ENCODE measurements at regions not wholly inside any gene's neighbourhood (a gene's known extent, or its start where the extent isn't known, plus 50 kb on each side); places are given as distances from the start of the nearest gene placed in this dataset.

GRCh38 chr16:25550647-25551046 is 141.1 kb upstream of the HS3ST4 start:
- no peak for TF ChIP-seq USF1 (IDR thresholded peaks at IDR 0.05)
- TF ChIP-seq REST (IDR thresholded peaks at IDR 0.05; ENCODE audit: low read depth): no peak
- TF ChIP-seq RAD21 (IDR thresholded peaks at IDR 0.05; ENCODE audit: low read depth): no peak
- no peak for TF ChIP-seq FOXM1 (IDR thresholded peaks at IDR 0.05; ENCODE audit: borderline replicate concordance, low read depth)
- no peak for TF ChIP-seq YY1 (IDR thresholded peaks at IDR 0.05; ENCODE audit: low read depth)
- no peak for TF ChIP-seq EP300 (IDR thresholded peaks at IDR 0.05; ENCODE audit: borderline replicate concordance)
- no peak for TF ChIP-seq MAX (IDR thresholded peaks at IDR 0.05)
- no peak for TF ChIP-seq EGR1 (IDR thresholded peaks at IDR 0.05)
- no peak for TF ChIP-seq TEAD4 (IDR thresholded peaks at IDR 0.05)
- TF ChIP-seq CEBPB (IDR thresholded peaks at IDR 0.05): no peak
- no peak for TF ChIP-seq CREB1 (IDR thresholded peaks at IDR 0.05; ENCODE audit: low read depth)

- TF ChIP-seq YY1 (IDR thresholded peaks at IDR 0.05; ENCODE audit: low read depth) (no peak), CEBPB (IDR thresholded peaks at IDR 0.05) (no peak), FOXM1 (IDR thresholded peaks at IDR 0.05; ENCODE audit: borderline replicate concordance, low read depth) (no peak), MAX (IDR thresholded peaks at IDR 0.05) (no peak), USF1 (IDR thresholded peaks at IDR 0.05) (no peak)
Measured at GRCh38 chr16:25546791-25547190, 145.0 kb upstream of the HS3ST4 start.

DNA sequence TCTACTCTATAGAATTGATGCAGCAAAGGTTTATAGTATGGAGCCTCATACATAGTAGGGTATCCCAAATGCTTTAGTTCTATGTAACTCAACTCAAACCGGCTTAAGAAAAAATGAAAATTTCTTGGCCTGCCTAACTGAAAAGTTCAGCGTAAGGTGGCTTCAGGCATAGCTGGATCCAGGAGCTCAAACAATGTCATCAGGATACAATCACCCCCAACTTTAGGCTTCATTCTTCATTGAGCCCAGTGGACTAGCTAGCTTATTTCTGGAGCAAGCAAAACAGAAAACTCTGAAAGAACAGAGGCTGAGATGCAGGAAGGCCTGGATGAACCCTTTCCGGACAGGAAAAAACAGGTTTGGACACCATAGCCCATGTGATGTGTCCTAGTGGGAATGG is 147.5 kb upstream of the HS3ST4 start:
- TF ChIP-seq NFIC (IDR thresholded peaks at IDR 0.05): no peak
- TF ChIP-seq EP300 (IDR thresholded peaks at IDR 0.05; ENCODE audit: borderline replicate concordance): no peak
- TF ChIP-seq CEBPB (IDR thresholded peaks at IDR 0.05): no peak
- no peak for TF ChIP-seq TEAD4 (IDR thresholded peaks at IDR 0.05)
- TF ChIP-seq ZBTB7A (IDR thresholded peaks at IDR 0.05; ENCODE audit: low read depth): no peak
- no peak for TF ChIP-seq YY1 (IDR thresholded peaks at IDR 0.05; ENCODE audit: low read depth)
- TF ChIP-seq TCF12 (IDR thresholded peaks at IDR 0.05; ENCODE audit: low read depth): no peak
- TF ChIP-seq RAD21 (IDR thresholded peaks at IDR 0.05; ENCODE audit: low read depth): no peak
- no peak for TF ChIP-seq TAF1 (IDR thresholded peaks at IDR 0.05; ENCODE audit: low read depth)
- TF ChIP-seq FOXM1 (IDR thresholded peaks at IDR 0.05; ENCODE audit: borderline replicate concordance, low read depth): no peak
- no peak for TF ChIP-seq EGR1 (IDR thresholded peaks at IDR 0.05)
- no peak for TF ChIP-seq REST (IDR thresholded peaks at IDR 0.05; ENCODE audit: low read depth)
- no peak for TF ChIP-seq USF1 (IDR thresholded peaks at IDR 0.05)
- TF ChIP-seq CREB1 (IDR thresholded peaks at IDR 0.05; ENCODE audit: low read depth): no peak
- no peak for TF ChIP-seq MAX (IDR thresholded peaks at IDR 0.05)

GRCh38 chr16:25542306-25542705 is 149.5 kb upstream of the HS3ST4 start:
- no peak for TF ChIP-seq CEBPB (IDR thresholded peaks at IDR 0.05)
- TF ChIP-seq EGR1 (IDR thresholded peaks at IDR 0.05): no peak

- TF ChIP-seq TAF1 (IDR thresholded peaks at IDR 0.05; ENCODE audit: low read depth) (no peak), NFIC (IDR thresholded peaks at IDR 0.05) (no peak), CREB1 (IDR thresholded peaks at IDR 0.05; ENCODE audit: low read depth) (no peak), MAX (IDR thresholded peaks at IDR 0.05) (no peak), TEAD4 (IDR thresholded peaks at IDR 0.05) (no peak), TCF12 (IDR thresholded peaks at IDR 0.05; ENCODE audit: low read depth) (no peak), REST (IDR thresholded peaks at IDR 0.05; ENCODE audit: low read depth) (no peak), YY1 (IDR thresholded peaks at IDR 0.05; ENCODE audit: low read depth) (no peak), RAD21 (IDR thresholded peaks at IDR 0.05; ENCODE audit: low read depth) (no peak), ZBTB7A (IDR thresholded peaks at IDR 0.05; ENCODE audit: low read depth) (no peak)
Measured at GRCh38 chr16:25523183-25523582, 168.6 kb upstream of the HS3ST4 start.
